OCI-LY7 (cell line): ENCODE measurements at regions not wholly inside any gene's neighbourhood (a gene's known extent, or its start where the extent isn't known, plus 50 kb on each side); places are given as distances from the start of the nearest gene placed in this dataset.

Experiments
- EZH2phosphoT487 ChIP-seq: fragments of 200-600 bp; sonication (generic); IDR thresholded peaks from 2 replicates; pipeline ENCODE4 v1.6.1; 2018; ENCODE audit warnings: low read depth, borderline replicate concordance, mild to moderate bottlenecking, mixed run types, antibody characterized with exemption, low read length, moderate library complexity, mixed read lengths
- TF ChIP-seq, protein P1 (sequence below): fragments of 200-600 bp; sonication (generic); conservative IDR thresholded peaks from 2 replicates; pipeline ENCODE4 v1.5.1; 2014; ENCODE audit warnings: mild to moderate bottlenecking, antibody characterized with exemption, low read length, moderate library complexity, mixed read lengths

DNA sequence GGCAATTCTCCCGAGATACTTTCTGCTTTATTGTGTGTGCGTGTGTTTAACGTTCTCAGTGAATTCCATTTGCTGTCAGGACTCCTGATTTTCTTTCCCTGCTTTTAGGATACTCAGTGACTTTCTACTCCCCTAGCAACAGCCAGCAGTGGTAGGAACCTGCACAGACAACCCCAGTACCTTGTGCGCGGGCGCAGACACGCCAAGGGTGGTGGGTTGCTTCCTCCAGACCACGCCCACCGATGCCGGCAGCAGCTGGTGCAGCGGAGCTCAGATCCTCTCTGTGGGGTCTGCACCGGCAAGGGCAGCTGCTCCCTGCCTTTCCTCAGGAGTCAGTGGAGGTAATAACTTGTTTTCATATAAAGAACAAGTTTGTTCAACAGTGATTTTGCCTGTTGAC, 225.1 kb upstream of the NDN start:
- TF ChIP-seq, protein P1, sequence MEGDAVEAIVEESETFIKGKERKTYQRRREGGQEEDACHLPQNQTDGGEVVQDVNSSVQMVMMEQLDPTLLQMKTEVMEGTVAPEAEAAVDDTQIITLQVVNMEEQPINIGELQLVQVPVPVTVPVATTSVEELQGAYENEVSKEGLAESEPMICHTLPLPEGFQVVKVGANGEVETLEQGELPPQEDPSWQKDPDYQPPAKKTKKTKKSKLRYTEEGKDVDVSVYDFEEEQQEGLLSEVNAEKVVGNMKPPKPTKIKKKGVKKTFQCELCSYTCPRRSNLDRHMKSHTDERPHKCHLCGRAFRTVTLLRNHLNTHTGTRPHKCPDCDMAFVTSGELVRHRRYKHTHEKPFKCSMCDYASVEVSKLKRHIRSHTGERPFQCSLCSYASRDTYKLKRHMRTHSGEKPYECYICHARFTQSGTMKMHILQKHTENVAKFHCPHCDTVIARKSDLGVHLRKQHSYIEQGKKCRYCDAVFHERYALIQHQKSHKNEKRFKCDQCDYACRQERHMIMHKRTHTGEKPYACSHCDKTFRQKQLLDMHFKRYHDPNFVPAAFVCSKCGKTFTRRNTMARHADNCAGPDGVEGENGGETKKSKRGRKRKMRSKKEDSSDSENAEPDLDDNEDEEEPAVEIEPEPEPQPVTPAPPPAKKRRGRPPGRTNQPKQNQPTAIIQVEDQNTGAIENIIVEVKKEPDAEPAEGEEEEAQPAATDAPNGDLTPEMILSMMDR: no peak
- TF ChIP-seq EZH2phosphoT487: no peak
